ENCODE measurements at regions not wholly inside any gene's neighbourhood (a gene's known extent, or its start where the extent isn't known, plus 50 kb on each side); places are given as distances from the start of the nearest gene placed in this dataset.

- no peak for DNase-seq
- Mint-ChIP-seq H3K27me3 (ENCODE audit: insufficient read depth) (no peaks in the 10 kb centered on the region), H3K36me3 (ENCODE audit: low read depth) (no peaks in the 10 kb centered on the region), H3K27ac (no peak overlapping the region), H3K4me1 (ENCODE audit: low read depth) (no peaks in the 10 kb centered on the region), H3K9me3 (peaks cover 8% of the 10 kb centered on the region), H3K4me3 (no peak overlapping the region)
- TF ChIP-seq CTCF (IDR thresholded peaks at IDR 0.05): no peak
Observed at GRCh38 chrX:36436361-36436760, 516.8 kb downstream of the CFAP47 start.

GRCh38 chrX:36443007-36443406, 523.5 kb downstream of the CFAP47 start:
- no peak overlapping the region for H3K4me3 Mint-ChIP-seq
- no peak overlapping the region for H3K27ac Mint-ChIP-seq
- no peaks in the 10 kb centered on the region for H3K9me3 Mint-ChIP-seq
- TF ChIP-seq CTCF (IDR thresholded peaks at IDR 0.05): no peak
- H3K27me3 Mint-ChIP-seq (ENCODE audit: insufficient read depth): no peaks in the 10 kb centered on the region
- DNase-seq: no peak
- no peaks in the 10 kb centered on the region for H3K36me3 Mint-ChIP-seq (ENCODE audit: low read depth)
- no peaks in the 10 kb centered on the region for H3K4me1 Mint-ChIP-seq (ENCODE audit: low read depth)

GRCh38 chrX:36445566-36445965, 526.0 kb downstream of the CFAP47 start:
- H3K4me1 Mint-ChIP-seq (ENCODE audit: low read depth): no peaks in the 10 kb centered on the region
- H3K27me3 Mint-ChIP-seq (ENCODE audit: insufficient read depth): no peaks in the 10 kb centered on the region
- H3K27ac Mint-ChIP-seq: no peak overlapping the region
- H3K36me3 Mint-ChIP-seq (ENCODE audit: low read depth): no peaks in the 10 kb centered on the region
- DNase-seq: no peak
- H3K9me3 Mint-ChIP-seq: no peaks in the 10 kb centered on the region
- TF ChIP-seq CTCF (IDR thresholded peaks at IDR 0.05): no peak
- no peak overlapping the region for H3K4me3 Mint-ChIP-seq

GRCh38 chrX:36462142-36462541, 542.6 kb downstream of the CFAP47 start:
- no peaks in the 10 kb centered on the region for H3K4me1 Mint-ChIP-seq (ENCODE audit: low read depth)
- H3K4me3 Mint-ChIP-seq: no peak overlapping the region
- H3K9me3 Mint-ChIP-seq: peaks cover 5% of the 10 kb centered on the region; the same call in 1 of the 2 replicates
- no peak for TF ChIP-seq CTCF (IDR thresholded peaks at IDR 0.05)
- H3K36me3 Mint-ChIP-seq (ENCODE audit: low read depth): no peaks in the 10 kb centered on the region
- H3K27ac Mint-ChIP-seq: no peak overlapping the region
- DNase-seq: no peak
- H3K27me3 Mint-ChIP-seq (ENCODE audit: insufficient read depth): no peaks in the 10 kb centered on the region

GRCh38 chrX:36480441-36480990, 527.6 kb upstream of the FAM47C start:
- H3K27me3 Mint-ChIP-seq (ENCODE audit: insufficient read depth): no peaks in the 10 kb centered on the region
- H3K27ac Mint-ChIP-seq: no peak overlapping the region
- DNase-seq: no peak
- peaks cover 8% of the 10 kb centered on the region; the same call in 1 of the 2 replicates for H3K9me3 Mint-ChIP-seq
- TF ChIP-seq CTCF (IDR thresholded peaks at IDR 0.05): no peak
- H3K36me3 Mint-ChIP-seq (ENCODE audit: low read depth): no peaks in the 10 kb centered on the region
- no peak overlapping the region for H3K4me3 Mint-ChIP-seq
- H3K4me1 Mint-ChIP-seq (ENCODE audit: low read depth): no peaks in the 10 kb centered on the region
